Fibroblast of pulmonary artery (primary cell): ENCODE measurements at regions not wholly inside any gene's neighbourhood (a gene's known extent, or its start where the extent isn't known, plus 50 kb on each side); places are given as distances from the start of the nearest gene placed in this dataset.

Experiments used
- DNase-seq: peaks from one replicate; pipeline ENCODE4 v3.0.0-alpha.2; 2010; ENCODE audit warnings: low read depth
- H3K4me3 ChIP-seq: replicated peaks from 2 replicates; pipeline ENCODE4 v1.5.1; 2011; ENCODE audit warnings: low read depth, mild to moderate bottlenecking, control low read depth, low read length, moderate library complexity
- CTCF ChIP-seq: IDR thresholded peaks from 2 replicates; pipeline ENCODE4 v1.5.1; 2011; ENCODE audit warnings: mild to moderate bottlenecking, control low read depth, low read length, inconsistent platforms; ENCODE audit errors: missing control alignments

GRCh38 chr10:78750418-78750817, 318.3 kb upstream of the ZMIZ1 start:
- H3K4me3 ChIP-seq = no peak overlapping the region
- no peak for DNase-seq
- no peak for TF ChIP-seq CTCF

- no peak for TF ChIP-seq CTCF
- DNase-seq = no peak
- no peak overlapping the region for H3K4me3 ChIP-seq
These were observed 317.1 kb upstream of the ZMIZ1 start for GRCh38 chr10:78751716-78752115.

GRCh38 chr10:78752221-78752620, 316.5 kb upstream of the ZMIZ1 start:
- no peak overlapping the region for H3K4me3 ChIP-seq
- DNase-seq = no peak
- TF ChIP-seq CTCF = no peak

GRCh38 chr10:78752708-78753107, 316.1 kb upstream of the ZMIZ1 start:
- peak; percentile 42 for DNase-seq
- H3K4me3 ChIP-seq = no peak overlapping the region
- TF ChIP-seq CTCF = no peak

- peak; percentile 90 for DNase-seq
- TF ChIP-seq CTCF = no peak
- H3K4me3 ChIP-seq = no peak overlapping the region
These were observed 314.3 kb upstream of the ZMIZ1 start for GRCh38 chr10:78754269-78755062.

GRCh38 chr10:78755063-78755701, 313.6 kb upstream of the ZMIZ1 start:
- no peak for TF ChIP-seq CTCF
- no peak for DNase-seq
- H3K4me3 ChIP-seq = no peak overlapping the region
